Islet of Langerhans (tissue), 1 donor: ENCODE measurements at regions not wholly inside any gene's neighbourhood (a gene's known extent, or its start where the extent isn't known, plus 50 kb on each side); places are given as distances from the start of the nearest gene placed in this dataset.
"Not testable (repeated sequence)": the region's sequence is repeated elsewhere in the genome, so short reads cannot be mapped to it uniquely, and the experiment has no call there.

ENCODE experiments used
- FAIRE-seq: peaks from one replicate; lab custom pipeline; 2011; peaks lifted over from hg19 to GRCh38; lab: Jason Lieb, UNC

- no peak for FAIRE-seq
Measured at GRCh38 chr6:140499607-140500006, 1125.2 kb upstream of the CITED2 start.

- FAIRE-seq: no peak
Measured at GRCh38 chr6:140494321-140495108, 1120.1 kb upstream of the CITED2 start.

- not testable (repeated sequence) for FAIRE-seq
Measured at GRCh38 chr6:140493470-140493869, 1119.0 kb upstream of the CITED2 start.

GRCh38 chr6:140490081-140490480 lies 1115.6 kb upstream of the CITED2 start:
- FAIRE-seq: no peak

GRCh38 chr6:140487586-140487985 lies 1113.1 kb upstream of the CITED2 start:
- FAIRE-seq: no peak

GRCh38 chr6:140486450-140487361 lies 1112.3 kb upstream of the CITED2 start:
- FAIRE-seq: peak; percentile 24

GRCh38 chr6:140485740-140486449 lies 1111.4 kb upstream of the CITED2 start:
- FAIRE-seq: peak; percentile 97

GRCh38 chr6:140480852-140481251 lies 1106.4 kb upstream of the CITED2 start:
- no peak for FAIRE-seq

- no peak for FAIRE-seq
Measured at GRCh38 chr6:140478631-140479030, 1104.2 kb upstream of the CITED2 start.

GRCh38 chr6:140475086-140475485 lies 1100.6 kb upstream of the CITED2 start:
- no peak for FAIRE-seq

GRCh38 chr6:140464720-140465119 lies 1090.3 kb upstream of the CITED2 start:
- FAIRE-seq: no peak

- no peak for FAIRE-seq
Measured at GRCh38 chr6:140463312-140463710, 1088.9 kb upstream of the CITED2 start.

GRCh38 chr6:140462453-140463311 lies 1088.2 kb upstream of the CITED2 start:
- peak; percentile 61 for FAIRE-seq

- FAIRE-seq: no peak
Measured at GRCh38 chr6:140462076-140462452, 1087.6 kb upstream of the CITED2 start.

GRCh38 chr6:140460267-140460666 lies 1085.8 kb upstream of the CITED2 start:
- FAIRE-seq: no peak

- no peak for FAIRE-seq
Measured at GRCh38 chr6:140459209-140459608, 1084.8 kb upstream of the CITED2 start.

GRCh38 chr6:140446241-140446640 lies 1071.8 kb upstream of the CITED2 start:
- FAIRE-seq: no peak

- FAIRE-seq: no peak
Measured at GRCh38 chr6:140445474-140446004, 1071.1 kb upstream of the CITED2 start.

GRCh38 chr6:140443112-140443511 lies 1068.7 kb upstream of the CITED2 start:
- not testable (repeated sequence) for FAIRE-seq

- FAIRE-seq: peak; percentile 82
Measured at GRCh38 chr6:140441256-140441655, 1066.8 kb upstream of the CITED2 start.

- FAIRE-seq: peak; percentile 87
Measured at GRCh38 chr6:140440223-140440835, 1065.9 kb upstream of the CITED2 start.
